ENCODE measurements at regions not wholly inside any gene's neighbourhood (a gene's known extent, or its start where the extent isn't known, plus 50 kb on each side); places are given as distances from the start of the nearest gene placed in this dataset.
A peak's percentile ranks its signal among the peaks of the same experiment; 100 is the strongest.

- Histone ChIP-seq H3K4me3 (replicated peaks in 1 of 3; ENCODE audit: insufficient read depth in 1 of 3, low read depth in 1 of 3, low read length in 3 of 3) (no peak overlapping the region), H3K36me3 (ENCODE audit: control insufficient read depth in 2 of 2, extremely low read depth in 1 of 2, insufficient read depth in 2 of 2, low read length in 2 of 2) (no peaks in the 10 kb centered on the region), H3K4me2 (ENCODE audit: insufficient read depth, low read length) (no peak overlapping the region), H3K9me3 (replicated peaks; ENCODE audit: control insufficient read depth, insufficient read depth, low read length) (no peaks in the 10 kb centered on the region), H4K20me1 (replicated peaks; ENCODE audit: control insufficient read depth, extremely low read depth, insufficient read depth, low read length) (no peaks in the 10 kb centered on the region), H3K27ac (ENCODE audit: insufficient read depth, low read depth, low read length) (no peak overlapping the region), H3K79me2 (ENCODE audit: control insufficient read depth, insufficient read depth, low read length) (no peaks in the 10 kb centered on the region), H3K9me1 (replicated peaks; ENCODE audit: control insufficient read depth, extremely low read depth, insufficient read depth, low read length) (no peaks in the 10 kb centered on the region), H3K27me3 (ENCODE audit: control insufficient read depth in 2 of 2, insufficient read depth in 2 of 2, low read length in 2 of 2) (no peaks in the 10 kb centered on the region), H3K9ac (replicated peaks; ENCODE audit: extremely low read depth, insufficient read depth, low read length) (no peak overlapping the region), H3K4me1 (ENCODE audit: control insufficient read depth, extremely low read depth, insufficient read depth, low read length) (peaks cover 7% of the 10 kb centered on the region), H2AFZ (ENCODE audit: low read depth, low read length) (no peak overlapping the region)
- ChIA-PET CTCF (interaction anchor here (1.0 kb wide), 1 partner anchor 13 kb away, joined by 5 read pairs; no protein-coding TSS in a partner anchor), POLR2A (no interaction called here)
- peak; percentile 94 for FAIRE-seq
- dilution Hi-C loops (cut with MboI; ENCODE audit: extremely low pct_ligation_motif_present, low sequenced_read_pairs) (no loop called here), intact Hi-C loops (cut with micrococcal nuclease) (no loop called here)
- DNase-seq (ENCODE audit: low read depth, low spot score) = peak; percentile 74
- TF ChIP-seq POLR2AphosphoS5 (IDR thresholded peaks at IDR 0.05; ENCODE audit: insufficient read depth, low read depth, low read length) = no peak
- peak; percentile 97 for TF ChIP-seq FOS (IDR thresholded peaks at IDR 0.05; ENCODE audit: borderline replicate concordance, insufficient read depth, low read length)
- peak; percentile 99 for TF ChIP-seq JUN (IDR thresholded peaks at IDR 0.05; ENCODE audit: borderline replicate concordance, insufficient read depth, insufficient read length, low read depth)
- no TSS peak for BruUV-seq (replicated peaks)
Measured at GRCh38 chr10:3525832-3526449, 259.1 kb downstream of the KLF6 start.

GRCh38 chr10:3524086-3524960, 260.7 kb downstream of the KLF6 start:
- no TSS peak for BruUV-seq (replicated peaks)
- H2AFZ ChIP-seq (ENCODE audit: low read depth, low read length) = no peak overlapping the region
- H3K4me2 ChIP-seq (ENCODE audit: insufficient read depth, low read length) = no peak overlapping the region
- no peaks in the 10 kb centered on the region for H3K9me3 ChIP-seq (replicated peaks; ENCODE audit: control insufficient read depth, insufficient read depth, low read length)
- POLR2A ChIA-PET = no interaction called here
- peaks cover 7% of the 10 kb centered on the region for H3K4me1 ChIP-seq (ENCODE audit: control insufficient read depth, extremely low read depth, insufficient read depth, low read length)
- H3K79me2 ChIP-seq (ENCODE audit: control insufficient read depth, insufficient read depth, low read length) = no peaks in the 10 kb centered on the region
- H3K27me3 ChIP-seq (ENCODE audit: control insufficient read depth in 2 of 2, insufficient read depth in 2 of 2, low read length in 2 of 2) = no peaks in the 10 kb centered on the region
- no peak overlapping the region for H3K9ac ChIP-seq (replicated peaks; ENCODE audit: extremely low read depth, insufficient read depth, low read length)
- intact Hi-C loops (cut with micrococcal nuclease) (no loop called here), dilution Hi-C loops (cut with MboI; ENCODE audit: extremely low pct_ligation_motif_present, low sequenced_read_pairs) (no loop called here)
- DNase-seq (ENCODE audit: low read depth, low spot score) (no peak), FAIRE-seq (peak; percentile 24)
- no peak overlapping the region for H3K4me3 ChIP-seq (replicated peaks in 1 of 3; ENCODE audit: insufficient read depth in 1 of 3, low read depth in 1 of 3, low read length in 3 of 3)
- H4K20me1 ChIP-seq (replicated peaks; ENCODE audit: control insufficient read depth, extremely low read depth, insufficient read depth, low read length) = no peaks in the 10 kb centered on the region
- CTCF ChIA-PET = no interaction called here
- no peaks in the 10 kb centered on the region for H3K9me1 ChIP-seq (replicated peaks; ENCODE audit: control insufficient read depth, extremely low read depth, insufficient read depth, low read length)
- no peaks in the 10 kb centered on the region for H3K36me3 ChIP-seq (ENCODE audit: control insufficient read depth in 2 of 2, extremely low read depth in 1 of 2, insufficient read depth in 2 of 2, low read length in 2 of 2)
- H3K27ac ChIP-seq (ENCODE audit: insufficient read depth, low read depth, low read length) = no peak overlapping the region
- TF ChIP-seq FOS (IDR thresholded peaks at IDR 0.05; ENCODE audit: borderline replicate concordance, insufficient read depth, low read length) = no peak
- TF ChIP-seq EZH2 (IDR thresholded peaks at IDR 0.05; ENCODE audit: borderline replicate concordance, low read depth, low read length, severe bottlenecking) = no peak
- TF ChIP-seq MAX (IDR thresholded peaks at IDR 0.05; ENCODE audit: insufficient read depth, insufficient read length) = no peak
- no peak for TF ChIP-seq GATA2 (IDR thresholded peaks at IDR 0.05; ENCODE audit: insufficient read depth, insufficient read length, low read depth, low read length)
- TF ChIP-seq MYC (IDR thresholded peaks at IDR 0.05; ENCODE audit: low read depth, low read length) = no peak
- no peak for TF ChIP-seq JUN (IDR thresholded peaks at IDR 0.05; ENCODE audit: borderline replicate concordance, insufficient read depth, insufficient read length, low read depth)
- TF ChIP-seq CTCF (IDR thresholded peaks at IDR 0.05; ENCODE audit: extremely low read depth in 1 of 2, insufficient read depth in 1 of 2, low read depth in 1 of 2, low read length in 2 of 2) = no peak
- TF ChIP-seq POLR2A (IDR thresholded peaks at IDR 0.05; ENCODE audit: low read depth, low read length) = no peak
- no peak for TF ChIP-seq POLR2AphosphoS5 (IDR thresholded peaks at IDR 0.05; ENCODE audit: insufficient read depth, low read depth, low read length)
